OCI-LY1 (cell line): ENCODE measurements at regions not wholly inside any gene's neighbourhood (a gene's known extent, or its start where the extent isn't known, plus 50 kb on each side); places are given as distances from the start of the nearest gene placed in this dataset.

Experiments used
- H2AFZ ChIP-seq: fragments of 200-600 bp; sonication (generic), shearing (Covaris generic); 2 replicates; pipeline ENCODE4 v1.6.0; 2014; ENCODE audit warnings: antibody characterized with exemption, mild to moderate bottlenecking, low read length
- H3F3A ChIP-seq: fragments of 200-600 bp; sonication (generic), shearing (Covaris generic); 2 replicates; pipeline ENCODE4 v1.6.0; 2014; ENCODE audit warnings: mild to moderate bottlenecking, antibody characterized with exemption, low read length, moderate library complexity; ENCODE audit not compliant: insufficient read depth
- H3K27ac ChIP-seq: fragments of 200-600 bp; sonication (generic); 2 replicates; pipeline ENCODE4 v1.5.1; 2014; ENCODE audit warnings: low read length, mixed run types, mild to moderate bottlenecking, low read depth; ENCODE audit not compliant: poor library complexity, severe bottlenecking
- H3K27me3 ChIP-seq: fragments of 200-600 bp; sonication (generic); 2 replicates; pipeline ENCODE4 v1.6.0; 2014; ENCODE audit warnings: antibody characterized with exemption, mild to moderate bottlenecking, low read length, moderate library complexity; ENCODE audit not compliant: insufficient read depth
- H3K36me3 ChIP-seq: fragments of 200-600 bp; sonication (generic); 2 replicates; pipeline ENCODE4 v1.6.1; 2014; ENCODE audit warnings: mild to moderate bottlenecking, antibody characterized with exemption, low read length, moderate library complexity, mixed read lengths; ENCODE audit not compliant: insufficient read depth
- H3K4me1 ChIP-seq: fragments of 200-600 bp; sonication (generic); 2 replicates; pipeline ENCODE4 v1.5.1; 2014; ENCODE audit warnings: mild to moderate bottlenecking, low read length, moderate library complexity; ENCODE audit not compliant: insufficient read depth, severe bottlenecking
- H3K4me2 ChIP-seq: fragments of 200-600 bp; sonication (generic), shearing (Covaris generic); 2 replicates; pipeline ENCODE4 v1.6.1; 2014; ENCODE audit warnings: low read length
- H3K4me3 ChIP-seq: fragments of 200-600 bp; sonication (generic); 2 replicates; pipeline ENCODE4 v1.5.1; 2014; ENCODE audit warnings: low read length, low read depth, mild to moderate bottlenecking, mixed read lengths; ENCODE audit not compliant: poor library complexity, severe bottlenecking
- H3K79me2 ChIP-seq: fragments of 200-600 bp; shearing (Covaris generic); 2 replicates; pipeline ENCODE4 v1.6.1; 2016; ENCODE audit warnings: mixed run types, low read length, mixed read lengths; ENCODE audit not compliant: insufficient read depth
- H3K9ac ChIP-seq: fragments of 200-600 bp; sonication (generic), shearing (Covaris generic); 2 replicates; pipeline ENCODE4 v1.6.1; 2014; ENCODE audit warnings: mild to moderate bottlenecking, low read length, mixed read lengths
- H3K9me2 ChIP-seq: fragments of 200-600 bp; sonication (generic), shearing (Covaris generic); 2 replicates; pipeline ENCODE4 v1.6.1; 2014; ENCODE audit warnings: low read depth, mild to moderate bottlenecking, low read length, mixed read lengths
- H3K9me3 ChIP-seq: fragments of 200-600 bp; shearing (Covaris generic); 2 replicates; pipeline ENCODE4 v1.6.1; 2014; ENCODE audit warnings: low read length, mixed read lengths
- H4K20me1 ChIP-seq: fragments of 200-600 bp; sonication (generic), shearing (Covaris generic); 2 replicates; pipeline ENCODE4 v1.6.0; 2016; ENCODE audit warnings: mild to moderate bottlenecking, low read length; ENCODE audit not compliant: insufficient read depth
- CTCF ChIP-seq: fragments of 200-600 bp; sonication (generic), shearing (Covaris generic); IDR thresholded peaks from 2 replicates; pipeline ENCODE4 v1.5.1; 2017; ENCODE audit warnings: mild to moderate bottlenecking, antibody characterized with exemption, low read length, moderate library complexity, mixed read lengths
- EZH2 ChIP-seq: fragments of 200-600 bp; sonication (generic), shearing (Covaris generic); IDR thresholded peaks from 2 replicates; pipeline ENCODE4 v1.8.0; 2017; ENCODE audit warnings: borderline replicate concordance, mixed run types, mild to moderate bottlenecking, antibody characterized with exemption, low read length, moderate library complexity, mixed read lengths

- Histone ChIP-seq H3K27ac (no peak overlapping the region), H3K36me3 (no peaks in the 10 kb centered on the region)
- TF ChIP-seq EZH2 (no peak), CTCF (no peak)
Measured at GRCh38 chr10:85228726-85229125, 900.3 kb downstream of the CCSER2 start.

DNA sequence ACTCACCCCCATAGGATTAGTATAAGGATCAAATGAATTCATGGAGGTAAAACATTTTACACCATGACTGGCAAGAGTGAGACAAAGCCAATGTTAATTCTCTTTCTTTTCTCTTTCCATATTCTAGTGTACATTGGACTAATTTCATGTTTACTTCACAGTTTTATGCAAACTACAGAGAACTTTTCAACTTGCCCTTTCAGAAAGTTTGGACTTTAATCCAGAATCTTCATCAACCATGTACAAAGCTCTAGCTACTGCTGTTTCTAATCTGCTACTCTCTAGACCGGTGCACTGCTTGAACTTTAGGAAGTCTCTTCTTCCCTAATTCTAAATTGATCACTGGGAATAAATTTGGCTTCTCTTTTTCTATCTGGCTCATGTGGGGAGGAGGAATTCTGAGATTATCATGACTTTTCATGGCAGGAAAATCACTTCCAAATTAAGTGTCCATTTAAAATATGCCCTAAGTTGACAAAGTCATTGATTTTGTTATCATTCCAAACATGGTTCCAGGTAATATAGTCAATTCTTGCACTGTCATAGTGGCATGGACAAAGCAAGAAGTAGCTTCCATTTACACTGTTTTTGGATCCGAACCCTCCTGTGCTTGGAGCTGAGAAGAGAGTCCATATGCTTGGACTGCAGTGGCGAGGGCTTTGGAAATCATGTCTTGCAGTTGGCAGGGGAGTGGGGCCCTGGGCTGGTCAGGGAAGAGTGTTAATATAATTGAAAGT lies 903.3 kb downstream of the CCSER2 start:
- Histone ChIP-seq H3K4me1 (no peaks in the 10 kb centered on the region), H3K9ac (no peak overlapping the region), H3K27me3 (no peaks in the 10 kb centered on the region), H3K4me3 (no peak overlapping the region), H3K27ac (no peak overlapping the region), H3F3A (no peaks in the 10 kb centered on the region), H3K9me3 (no peaks in the 10 kb centered on the region), H3K36me3 (no peaks in the 10 kb centered on the region), H3K79me2 (no peaks in the 10 kb centered on the region), H4K20me1 (no peaks in the 10 kb centered on the region), H3K9me2 (no peaks in the 10 kb centered on the region), H3K4me2 (no peak overlapping the region), H2AFZ (no peak overlapping the region)
- TF ChIP-seq CTCF (no peak), EZH2 (no peak)

More at GRCh38 chr10:85228726-85229125, 900.3 kb downstream of the CCSER2 start:
- H4K20me1 ChIP-seq, result no peaks in the 10 kb centered on the region
- no peaks in the 10 kb centered on the region for H3K4me1 ChIP-seq
- no peaks in the 10 kb centered on the region for H3K27me3 ChIP-seq
- H3K4me3 ChIP-seq, result no peak overlapping the region
- H3K79me2 ChIP-seq, result no peaks in the 10 kb centered on the region
- H3K4me2 ChIP-seq, result no peak overlapping the region
- no peak overlapping the region for H3K9ac ChIP-seq
- H2AFZ ChIP-seq, result no peak overlapping the region
- H3F3A ChIP-seq, result no peaks in the 10 kb centered on the region
- no peaks in the 10 kb centered on the region for H3K9me2 ChIP-seq
- H3K9me3 ChIP-seq, result no peaks in the 10 kb centered on the region

- Histone ChIP-seq H3K27ac (no peak overlapping the region), H3K79me2 (no peaks in the 10 kb centered on the region), H4K20me1 (no peaks in the 10 kb centered on the region), H3K4me3 (no peak overlapping the region), H3K9me3 (no peaks in the 10 kb centered on the region), H3F3A (no peaks in the 10 kb centered on the region), H3K36me3 (no peaks in the 10 kb centered on the region), H3K9ac (no peak overlapping the region), H3K9me2 (no peaks in the 10 kb centered on the region), H2AFZ (no peak overlapping the region), H3K4me1 (no peaks in the 10 kb centered on the region), H3K27me3 (no peaks in the 10 kb centered on the region), H3K4me2 (no peak overlapping the region)
- no peak for TF ChIP-seq EZH2
- no peak for TF ChIP-seq CTCF
Measured at GRCh38 chr10:85235258-85235657, 906.9 kb downstream of the CCSER2 start.
